Left lung (tissue), 4 donors: ENCODE measurements at regions not wholly inside any gene's neighbourhood (a gene's known extent, or its start where the extent isn't known, plus 50 kb on each side); places are given as distances from the start of the nearest gene placed in this dataset.

ENCODE experiments used
- ATAC-seq: fragments of 200-7000 bp; cut with Tn5 transposase; one replicate; pipeline ENCODE4 v1.9.1; 2020; ENCODE audit warnings: moderate library complexity
- DNase-seq, 4 donors: peaks; one replicate each; pipeline ENCODE4 v3.0.0-alpha.2; 2013 to 2020
- H3K27ac ChIP-seq, 2 donors: fragments of 200-600 bp; sonication (generic) in 1 of 2; one replicate each; pipeline versions ENCODE4 v1.5.0 to v1.8.0; 2020 to 2021
- H3K27me3 ChIP-seq, 2 donors: fragments of 200-600 bp; sonication (generic) in 1 of 2; one replicate each; pipeline versions ENCODE4 v1.5.0 to v1.8.0; 2020 to 2021
- H3K36me3 ChIP-seq, 2 donors: fragments of 200-600 bp; sonication (generic) in 1 of 2; one replicate each; pipeline versions ENCODE4 v1.5.0 to v1.8.0; 2020 to 2021
- H3K4me1 ChIP-seq, 2 donors: fragments of 200-600 bp; one replicate each; pipeline ENCODE4 v1.8.0; 2021
- H3K4me3 ChIP-seq, 2 donors: fragments of 200-600 bp; sonication (generic) in 1 of 2; one replicate each; pipeline versions ENCODE4 v1.5.0 to v1.8.0; 2020 to 2021; ENCODE audit warnings: mild to moderate bottlenecking in 1 of 2
- H3K9me3 ChIP-seq, 2 donors: fragments of 200-600 bp; sonication (generic) in 1 of 2; one replicate each; pipeline versions ENCODE4 v1.5.0 to v1.8.0; 2020 to 2021
- intact Hi-C, 2 donors: fragments of 100-400 bp; cut with DNase I; formaldehyde crosslinking; loops; one replicate each; pipeline versions ENCODE4 v1.11.2 to v1.14.2; 2022
- TF ChIP-seq, protein P1 (sequence below), 2 donors: fragments of 200-600 bp; sonication (generic) in 1 of 2; IDR thresholded peaks; one replicate each; pipeline versions ENCODE4 v1.5.0 to v1.8.0; 2021; ENCODE audit warnings: antibody characterized with exemption in 2 of 2
- donor health status: DM: no; HTN: yes; CAD: no.
- donor health status: DM: no; HTN: no; CAD: no.

DNA sequence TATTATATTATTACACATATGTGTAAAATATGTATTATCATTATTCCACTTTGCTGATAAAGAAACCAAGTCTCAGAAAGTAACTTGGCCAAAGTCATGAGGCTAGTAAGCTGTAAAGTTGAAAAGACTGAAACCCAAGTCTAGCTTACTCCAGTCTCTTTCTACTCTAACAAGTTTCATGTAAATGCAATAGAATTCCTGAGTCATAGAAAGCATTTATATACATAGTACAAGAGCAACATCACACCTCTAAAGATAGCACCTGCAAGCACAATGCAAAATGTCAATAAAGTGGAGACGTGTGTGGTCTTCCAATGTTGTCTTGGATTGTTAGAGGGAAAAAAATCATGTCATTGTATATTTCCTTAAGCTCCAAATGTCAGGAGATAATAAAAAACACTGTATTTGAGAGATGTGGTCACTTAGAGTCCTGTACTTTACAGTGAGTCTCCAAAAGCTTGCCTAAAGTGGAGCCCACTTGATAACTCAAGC is 430.3 kb upstream of the NRP1 start:
- intact Hi-C loops: no loop called here
- no peaks in the 10 kb centered on the region for H3K4me1 ChIP-seq
- ATAC-seq (no peak), DNase-seq (no peak)
- no peak overlapping the region for H3K27ac ChIP-seq
- no peaks in the 10 kb centered on the region for H3K36me3 ChIP-seq
- no peaks in the 10 kb centered on the region for H3K27me3 ChIP-seq
- no peak overlapping the region for H3K4me3 ChIP-seq
- H3K9me3 ChIP-seq: no peaks in the 10 kb centered on the region
- TF ChIP-seq, protein P1, sequence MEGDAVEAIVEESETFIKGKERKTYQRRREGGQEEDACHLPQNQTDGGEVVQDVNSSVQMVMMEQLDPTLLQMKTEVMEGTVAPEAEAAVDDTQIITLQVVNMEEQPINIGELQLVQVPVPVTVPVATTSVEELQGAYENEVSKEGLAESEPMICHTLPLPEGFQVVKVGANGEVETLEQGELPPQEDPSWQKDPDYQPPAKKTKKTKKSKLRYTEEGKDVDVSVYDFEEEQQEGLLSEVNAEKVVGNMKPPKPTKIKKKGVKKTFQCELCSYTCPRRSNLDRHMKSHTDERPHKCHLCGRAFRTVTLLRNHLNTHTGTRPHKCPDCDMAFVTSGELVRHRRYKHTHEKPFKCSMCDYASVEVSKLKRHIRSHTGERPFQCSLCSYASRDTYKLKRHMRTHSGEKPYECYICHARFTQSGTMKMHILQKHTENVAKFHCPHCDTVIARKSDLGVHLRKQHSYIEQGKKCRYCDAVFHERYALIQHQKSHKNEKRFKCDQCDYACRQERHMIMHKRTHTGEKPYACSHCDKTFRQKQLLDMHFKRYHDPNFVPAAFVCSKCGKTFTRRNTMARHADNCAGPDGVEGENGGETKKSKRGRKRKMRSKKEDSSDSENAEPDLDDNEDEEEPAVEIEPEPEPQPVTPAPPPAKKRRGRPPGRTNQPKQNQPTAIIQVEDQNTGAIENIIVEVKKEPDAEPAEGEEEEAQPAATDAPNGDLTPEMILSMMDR (IDR thresholded peaks at IDR 0.05): no peak

DNA sequence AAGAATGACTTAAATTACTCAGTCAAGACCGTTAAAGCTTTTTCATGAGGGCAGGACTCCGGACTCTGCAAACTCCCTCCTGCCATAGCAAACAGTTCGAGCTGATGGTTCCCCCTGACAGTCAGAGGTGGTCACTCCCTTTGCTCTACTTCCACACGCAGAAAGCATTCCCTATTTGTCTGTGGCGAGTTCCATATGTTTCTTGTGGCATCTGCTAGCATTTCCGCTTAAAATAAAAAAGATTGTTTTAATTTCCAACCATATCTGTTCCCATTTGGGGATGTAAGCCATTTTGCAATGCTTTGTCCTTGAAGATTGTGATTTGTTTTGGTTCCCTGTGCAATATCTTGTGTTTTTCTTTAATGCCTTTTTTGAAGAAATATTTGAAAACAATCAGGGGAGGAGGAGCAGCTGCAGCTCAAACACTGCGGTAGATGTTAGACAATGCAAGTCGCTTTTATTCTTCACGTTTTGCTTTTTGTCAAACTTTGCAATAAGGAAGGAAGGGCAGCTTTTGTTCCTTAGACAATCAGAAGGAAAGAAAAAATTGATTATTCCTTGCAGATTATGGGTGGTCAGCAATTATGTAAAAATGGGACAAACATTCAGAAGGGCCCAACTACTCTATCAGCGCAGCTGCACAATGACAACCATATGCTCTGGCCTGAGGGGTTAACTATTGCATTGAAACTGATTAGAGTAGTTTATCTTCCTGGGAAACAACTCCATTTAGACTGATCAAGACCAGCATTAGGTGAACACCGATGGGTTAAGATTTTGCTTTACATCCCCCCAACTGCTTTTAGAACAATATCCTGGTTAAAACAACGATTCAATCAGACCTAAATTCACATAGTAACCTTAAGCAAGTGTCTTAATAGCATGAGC is 425.8 kb upstream of the NRP1 start:
- H3K4me1 ChIP-seq: no peaks in the 10 kb centered on the region
- intact Hi-C loops: no loop called here
- TF ChIP-seq, protein P1 (IDR thresholded peaks at IDR 0.05): no peak
- no peaks in the 10 kb centered on the region for H3K36me3 ChIP-seq
- peak in 2 of 4 donors; percentile 14 to 34 for DNase-seq
- ATAC-seq: no peak
- H3K27me3 ChIP-seq: no peaks in the 10 kb centered on the region
- H3K4me3 ChIP-seq: no peak overlapping the region
- H3K27ac ChIP-seq: no peak overlapping the region
- H3K9me3 ChIP-seq: no peaks in the 10 kb centered on the region

DNA sequence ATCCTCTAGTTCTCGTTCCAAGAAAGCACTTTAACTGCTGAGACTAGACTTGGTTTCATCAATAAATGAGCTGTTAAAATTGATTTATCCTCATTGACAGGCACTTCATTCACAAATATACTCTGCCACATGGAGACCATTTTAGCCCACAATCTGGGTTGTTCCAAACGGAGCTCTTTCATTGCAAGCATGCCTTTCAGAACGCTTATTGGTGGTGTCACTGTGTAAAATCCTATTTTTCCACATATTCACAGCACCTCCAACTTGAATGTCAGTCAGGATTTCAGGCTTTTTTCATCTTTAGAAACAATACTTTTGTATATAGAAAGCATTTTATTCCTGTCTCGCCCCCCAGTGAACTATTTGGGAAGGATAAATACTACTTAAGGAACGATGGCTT is 424.7 kb upstream of the NRP1 start:
- intact Hi-C loops: no loop called here
- Histone ChIP-seq H3K4me3 (no peak overlapping the region), H3K27me3 (no peaks in the 10 kb centered on the region), H3K27ac (no peak overlapping the region), H3K9me3 (no peaks in the 10 kb centered on the region), H3K36me3 (no peaks in the 10 kb centered on the region), H3K4me1 (no peaks in the 10 kb centered on the region)
- DNase-seq (no peak), ATAC-seq (no peak)
- TF ChIP-seq, protein P1 (IDR thresholded peaks at IDR 0.05): no peak

DNA sequence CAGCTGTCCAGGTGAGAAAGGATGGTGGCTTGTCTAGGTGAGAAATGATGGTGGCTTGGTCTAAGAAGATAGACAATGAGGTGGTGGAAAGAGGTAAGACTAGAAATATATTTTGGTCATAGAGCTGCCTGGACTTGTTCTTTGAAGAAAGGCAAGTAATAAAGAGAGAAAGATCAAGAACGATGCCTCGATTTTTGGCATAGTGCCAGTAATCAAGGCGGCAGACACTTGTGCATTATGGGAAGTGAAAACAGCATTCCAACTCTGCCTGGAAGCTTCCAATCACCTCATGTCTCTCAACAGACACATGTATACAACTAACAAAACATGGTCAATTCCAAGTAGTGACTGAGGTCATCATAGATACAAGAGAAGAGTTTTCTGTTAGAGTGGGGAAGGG is 423.8 kb upstream of the NRP1 start:
- no peak for DNase-seq
- no peak for ATAC-seq
- intact Hi-C loops: no loop called here
- Histone ChIP-seq H3K4me3 (no peak overlapping the region), H3K27ac (no peak overlapping the region), H3K36me3 (no peaks in the 10 kb centered on the region), H3K4me1 (no peaks in the 10 kb centered on the region), H3K9me3 (no peaks in the 10 kb centered on the region), H3K27me3 (no peaks in the 10 kb centered on the region)
- TF ChIP-seq, protein P1 (IDR thresholded peaks at IDR 0.05): no peak

DNA sequence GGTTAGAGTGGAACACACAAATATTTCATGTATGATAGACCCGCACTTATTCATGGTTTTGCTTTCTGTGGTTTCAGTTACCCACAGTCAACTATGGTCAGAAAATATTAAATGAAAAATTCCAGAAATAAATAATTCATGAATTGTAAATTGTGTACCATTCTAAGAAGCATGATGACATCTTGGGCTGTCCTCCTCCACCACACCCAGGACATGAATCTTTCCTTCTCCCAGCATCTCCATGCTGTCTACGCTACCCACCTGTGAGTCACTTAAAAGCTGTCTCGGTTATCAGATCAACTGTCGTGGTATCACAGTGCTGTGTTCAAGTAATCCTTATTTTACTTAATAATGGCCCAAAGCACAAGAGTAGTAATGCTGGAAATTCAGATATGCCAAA is 419.6 kb upstream of the NRP1 start:
- H3K4me1 ChIP-seq: no peaks in the 10 kb centered on the region
- no peak overlapping the region for H3K4me3 ChIP-seq
- no peaks in the 10 kb centered on the region for H3K27me3 ChIP-seq
- no peak for ATAC-seq
- TF ChIP-seq, protein P1 (IDR thresholded peaks at IDR 0.05): no peak
- intact Hi-C loops: no loop called here
- H3K27ac ChIP-seq: no peak overlapping the region
- H3K9me3 ChIP-seq: no peaks in the 10 kb centered on the region
- no peak for DNase-seq
- H3K36me3 ChIP-seq: no peaks in the 10 kb centered on the region
